ENCODE measurements at regions not wholly inside any gene's neighbourhood (a gene's known extent, or its start where the extent isn't known, plus 50 kb on each side); places are given as distances from the start of the nearest gene placed in this dataset.

- no peak for TF ChIP-seq CTCF (IDR thresholded peaks at IDR 0.05)
- TF ChIP-seq EZH2 (IDR thresholded peaks at IDR 0.05; ENCODE audit: borderline replicate concordance, insufficient read depth, low read depth, low read length, poor library complexity, severe bottlenecking): no peak
These were observed 453.2 kb downstream of the PRR16 start for GRCh38 chr5:120917214-120917758.

Data from B cell (primary cell).